ENCODE measurements at regions not wholly inside any gene's neighbourhood (a gene's known extent, or its start where the extent isn't known, plus 50 kb on each side); places are given as distances from the start of the nearest gene placed in this dataset.
A peak's percentile ranks its signal among the peaks of the same experiment; 100 is the strongest.
"Not testable (repeated sequence)": the region's sequence is repeated elsewhere in the genome, so short reads cannot be mapped to it uniquely, and the experiment has no call there.

DNA sequence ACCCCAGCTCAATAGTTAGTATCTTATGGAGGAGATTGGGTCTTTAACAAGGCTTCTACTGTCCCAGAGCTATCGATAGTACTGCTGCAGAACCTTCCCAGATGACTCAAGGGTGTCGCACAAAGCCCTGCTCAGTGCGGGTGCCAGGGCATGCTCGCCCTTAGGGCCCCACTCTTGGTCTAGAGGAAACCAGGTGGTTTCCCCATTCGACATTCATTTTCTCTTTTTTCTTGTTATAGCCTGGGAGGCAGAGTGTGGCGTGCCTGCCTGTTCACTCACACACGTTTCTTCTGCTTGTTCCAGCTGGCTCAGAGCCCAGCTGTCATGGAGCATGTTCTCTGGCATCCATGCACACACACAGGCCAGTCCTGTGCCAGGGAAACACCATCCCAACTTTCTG is 144.5 kb downstream of the SMIM20 start:
- Mint-ChIP-seq H3K27ac (ENCODE audit: unreplicated experiment) (no peak overlapping the region), H3K4me1 (ENCODE audit: unreplicated experiment) (no peaks in the 10 kb centered on the region), H3K27me3 (ENCODE audit: unreplicated experiment) (peaks cover 5% of the 10 kb centered on the region), H3K36me3 (ENCODE audit: low read depth, unreplicated experiment) (no peaks in the 10 kb centered on the region), H3K4me3 (ENCODE audit: unreplicated experiment) (no peak overlapping the region), H3K9me3 (ENCODE audit: unreplicated experiment) (no peaks in the 10 kb centered on the region)
- TF ChIP-seq, protein P1, sequence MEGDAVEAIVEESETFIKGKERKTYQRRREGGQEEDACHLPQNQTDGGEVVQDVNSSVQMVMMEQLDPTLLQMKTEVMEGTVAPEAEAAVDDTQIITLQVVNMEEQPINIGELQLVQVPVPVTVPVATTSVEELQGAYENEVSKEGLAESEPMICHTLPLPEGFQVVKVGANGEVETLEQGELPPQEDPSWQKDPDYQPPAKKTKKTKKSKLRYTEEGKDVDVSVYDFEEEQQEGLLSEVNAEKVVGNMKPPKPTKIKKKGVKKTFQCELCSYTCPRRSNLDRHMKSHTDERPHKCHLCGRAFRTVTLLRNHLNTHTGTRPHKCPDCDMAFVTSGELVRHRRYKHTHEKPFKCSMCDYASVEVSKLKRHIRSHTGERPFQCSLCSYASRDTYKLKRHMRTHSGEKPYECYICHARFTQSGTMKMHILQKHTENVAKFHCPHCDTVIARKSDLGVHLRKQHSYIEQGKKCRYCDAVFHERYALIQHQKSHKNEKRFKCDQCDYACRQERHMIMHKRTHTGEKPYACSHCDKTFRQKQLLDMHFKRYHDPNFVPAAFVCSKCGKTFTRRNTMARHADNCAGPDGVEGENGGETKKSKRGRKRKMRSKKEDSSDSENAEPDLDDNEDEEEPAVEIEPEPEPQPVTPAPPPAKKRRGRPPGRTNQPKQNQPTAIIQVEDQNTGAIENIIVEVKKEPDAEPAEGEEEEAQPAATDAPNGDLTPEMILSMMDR (IDR thresholded peaks at IDR 0.05; ENCODE audit: unreplicated experiment): no peak
- DNase-seq (ENCODE audit: low spot score): no peak

DNA sequence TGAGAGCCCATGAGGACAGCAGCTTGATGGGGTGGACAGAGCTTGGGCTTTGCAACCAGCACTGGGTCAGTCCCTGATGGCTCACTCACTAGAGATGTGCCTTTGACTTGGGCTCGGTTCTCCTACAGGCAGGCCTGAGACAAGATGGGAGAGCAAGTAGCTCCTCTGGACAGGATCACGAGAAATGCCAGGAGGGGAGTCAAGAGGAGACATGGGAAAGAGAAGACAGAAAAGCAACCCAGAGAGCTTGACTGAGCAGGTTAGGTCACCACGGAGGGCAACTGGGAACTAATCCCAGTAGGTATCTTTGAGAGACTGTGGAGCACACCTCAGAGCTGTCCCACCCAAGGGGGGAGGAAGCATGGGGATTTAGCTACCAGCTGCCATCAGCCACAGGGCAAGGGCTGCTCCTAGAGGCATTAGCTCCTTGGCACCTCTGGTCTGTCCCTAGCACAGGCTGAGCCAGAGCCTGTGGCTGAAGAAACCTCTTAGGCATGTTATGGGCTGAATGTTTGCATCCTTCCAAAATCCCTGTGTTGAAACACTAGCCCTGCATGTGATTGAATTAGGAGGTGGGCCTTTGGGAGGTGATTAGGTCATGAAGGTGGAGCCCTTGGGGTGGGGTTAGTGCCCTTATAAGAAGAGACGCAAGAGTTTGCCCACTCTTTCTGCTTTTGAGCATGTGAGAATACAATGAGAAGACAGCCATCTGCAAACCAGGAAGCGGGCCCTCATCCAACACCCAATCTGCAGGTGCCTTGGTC is 145.6 kb downstream of the SMIM20 start:
- TF ChIP-seq, protein P1 (IDR thresholded peaks at IDR 0.05; ENCODE audit: unreplicated experiment): no peak
- Mint-ChIP-seq H3K9me3 (ENCODE audit: unreplicated experiment) (no peaks in the 10 kb centered on the region), H3K27me3 (ENCODE audit: unreplicated experiment) (peaks cover 5% of the 10 kb centered on the region), H3K4me3 (ENCODE audit: unreplicated experiment) (no peak overlapping the region), H3K4me1 (ENCODE audit: unreplicated experiment) (no peaks in the 10 kb centered on the region), H3K36me3 (ENCODE audit: low read depth, unreplicated experiment) (no peaks in the 10 kb centered on the region), H3K27ac (ENCODE audit: unreplicated experiment) (no peak overlapping the region)
- no peak for DNase-seq (ENCODE audit: low spot score)

DNA sequence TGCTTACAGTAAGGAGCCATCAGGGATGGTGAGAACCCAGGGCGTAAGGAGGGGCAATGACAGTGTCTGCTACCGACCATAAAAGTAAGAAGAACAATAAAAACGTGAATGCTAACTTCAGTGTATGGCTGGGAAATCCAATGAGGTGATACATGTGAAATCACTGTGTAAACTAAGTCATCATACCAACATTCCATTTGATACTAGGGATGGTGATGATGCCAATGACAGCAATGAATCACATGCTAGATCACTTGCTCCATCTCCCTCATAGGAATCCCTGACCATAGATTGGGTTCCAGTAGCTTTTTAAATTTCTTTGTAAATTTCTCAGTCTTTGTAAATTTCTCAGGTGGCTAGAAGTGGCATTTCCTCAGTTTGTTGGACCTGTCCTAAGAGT is 146.3 kb downstream of the SMIM20 start:
- TF ChIP-seq, protein P1 (IDR thresholded peaks at IDR 0.05; ENCODE audit: unreplicated experiment): no peak
- no peaks in the 10 kb centered on the region for H3K36me3 Mint-ChIP-seq (ENCODE audit: low read depth, unreplicated experiment)
- H3K4me1 Mint-ChIP-seq (ENCODE audit: unreplicated experiment): no peaks in the 10 kb centered on the region
- peaks cover 5% of the 10 kb centered on the region for H3K27me3 Mint-ChIP-seq (ENCODE audit: unreplicated experiment)
- H3K4me3 Mint-ChIP-seq (ENCODE audit: unreplicated experiment): no peak overlapping the region
- no peaks in the 10 kb centered on the region for H3K9me3 Mint-ChIP-seq (ENCODE audit: unreplicated experiment)
- no peak overlapping the region for H3K27ac Mint-ChIP-seq (ENCODE audit: unreplicated experiment)
- DNase-seq (ENCODE audit: low spot score): no peak

DNA sequence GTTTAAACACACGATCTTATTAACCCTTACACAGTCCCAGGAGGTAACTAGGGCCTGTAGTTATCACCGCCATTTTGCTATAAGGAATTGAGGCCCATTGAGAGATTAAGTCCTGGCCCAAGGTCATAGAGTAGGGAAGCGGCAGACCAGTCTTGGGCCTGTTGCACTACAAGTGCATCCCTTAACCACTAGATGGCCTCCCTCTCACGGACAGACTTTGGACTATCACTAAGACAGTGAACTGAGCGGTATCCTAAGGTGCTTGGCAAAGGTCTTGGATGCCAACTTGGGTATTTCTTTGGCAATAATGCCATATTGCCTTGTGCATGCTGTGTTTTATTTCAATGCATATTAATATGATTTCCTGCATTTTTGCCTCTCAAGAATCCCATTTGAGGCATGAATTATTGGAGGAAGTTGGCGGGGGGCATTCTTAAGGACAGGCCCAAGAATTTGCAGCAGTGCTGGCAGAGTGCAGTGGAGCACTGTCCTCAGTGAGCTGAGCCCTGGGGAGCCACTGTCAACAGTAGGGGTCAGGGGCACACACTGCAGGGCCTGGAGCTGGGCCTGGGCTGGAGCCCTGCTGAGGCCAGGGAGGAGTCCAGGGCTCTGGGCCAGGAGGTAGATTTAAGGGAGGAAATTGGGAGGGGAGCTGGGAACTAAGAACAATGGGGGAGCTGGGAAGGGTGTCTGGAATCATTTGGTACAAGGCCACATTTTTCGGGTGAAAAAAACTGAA is 147.4 kb downstream of the SMIM20 start:
- no peaks in the 10 kb centered on the region for H3K36me3 Mint-ChIP-seq (ENCODE audit: low read depth, unreplicated experiment)
- no peak overlapping the region for H3K27ac Mint-ChIP-seq (ENCODE audit: unreplicated experiment)
- peaks cover 5% of the 10 kb centered on the region for H3K27me3 Mint-ChIP-seq (ENCODE audit: unreplicated experiment)
- TF ChIP-seq, protein P1 (IDR thresholded peaks at IDR 0.05; ENCODE audit: unreplicated experiment): peak; percentile 54
- H3K9me3 Mint-ChIP-seq (ENCODE audit: unreplicated experiment): no peaks in the 10 kb centered on the region
- DNase-seq (ENCODE audit: low spot score): peak; percentile 16
- no peaks in the 10 kb centered on the region for H3K4me1 Mint-ChIP-seq (ENCODE audit: unreplicated experiment)
- H3K4me3 Mint-ChIP-seq (ENCODE audit: unreplicated experiment): no peak overlapping the region

DNA sequence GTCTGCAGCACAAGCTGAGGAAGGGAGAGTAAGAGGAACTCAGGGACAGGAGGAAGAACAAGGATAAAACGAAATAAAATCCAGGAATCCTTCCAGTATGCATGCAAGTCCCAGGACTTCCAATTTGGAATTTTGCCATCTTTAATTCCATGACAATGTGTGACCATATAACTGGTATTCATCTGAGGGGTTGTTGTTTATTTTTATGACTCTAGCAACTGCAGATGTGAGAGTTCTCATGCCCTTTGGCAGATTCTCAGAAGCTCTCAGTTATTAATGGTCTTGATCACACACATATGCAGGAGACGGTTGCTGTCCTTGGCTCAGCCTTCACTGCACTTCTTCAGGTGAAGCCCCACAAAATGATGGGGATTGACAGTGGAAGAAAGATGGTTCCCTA is 148.2 kb downstream of the SMIM20 start:
- TF ChIP-seq, protein P1 (IDR thresholded peaks at IDR 0.05; ENCODE audit: unreplicated experiment): no peak
- Mint-ChIP-seq H3K9me3 (ENCODE audit: unreplicated experiment) (no peaks in the 10 kb centered on the region), H3K36me3 (ENCODE audit: low read depth, unreplicated experiment) (no peaks in the 10 kb centered on the region), H3K27me3 (ENCODE audit: unreplicated experiment) (peaks cover 6% of the 10 kb centered on the region), H3K27ac (ENCODE audit: unreplicated experiment) (no peak overlapping the region), H3K4me1 (ENCODE audit: unreplicated experiment) (no peaks in the 10 kb centered on the region), H3K4me3 (ENCODE audit: unreplicated experiment) (no peak overlapping the region)
- DNase-seq (ENCODE audit: low spot score): no peak

DNA sequence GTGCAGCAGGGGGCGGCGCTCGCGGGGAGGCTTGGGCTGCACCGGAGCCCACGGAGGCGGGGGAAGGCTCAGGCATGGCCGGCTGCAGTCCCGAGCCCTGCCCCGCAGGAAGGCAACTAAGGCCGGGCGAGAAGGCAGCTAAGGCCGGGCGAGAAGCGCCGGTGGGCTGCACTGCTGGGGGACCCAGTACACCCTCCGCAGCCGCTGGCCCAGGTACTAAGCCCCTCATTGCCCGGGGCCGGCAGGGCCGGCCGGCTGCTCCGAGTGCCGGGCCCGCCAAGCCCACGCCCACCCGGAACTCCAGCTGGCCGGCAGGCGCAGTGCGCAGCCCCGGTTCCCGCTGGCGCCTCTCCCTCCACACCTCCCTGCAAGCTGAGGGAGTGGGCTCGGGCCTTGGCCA is 150.0 kb downstream of the SMIM20 start:
- DNase-seq (ENCODE audit: low spot score); H3K27ac Mint-ChIP-seq (ENCODE audit: unreplicated experiment); H3K9me3 Mint-ChIP-seq (ENCODE audit: unreplicated experiment); H3K4me1 Mint-ChIP-seq (ENCODE audit: unreplicated experiment); H3K4me3 Mint-ChIP-seq (ENCODE audit: unreplicated experiment); H3K36me3 Mint-ChIP-seq (ENCODE audit: low read depth, unreplicated experiment); H3K27me3 Mint-ChIP-seq (ENCODE audit: unreplicated experiment): not testable (repeated sequence)

Data from endothelial cell (in vitro differentiated cells).